ENCODE measurements at regions not wholly inside any gene's neighbourhood (a gene's known extent, or its start where the extent isn't known, plus 50 kb on each side); places are given as distances from the start of the nearest gene placed in this dataset.

DNA sequence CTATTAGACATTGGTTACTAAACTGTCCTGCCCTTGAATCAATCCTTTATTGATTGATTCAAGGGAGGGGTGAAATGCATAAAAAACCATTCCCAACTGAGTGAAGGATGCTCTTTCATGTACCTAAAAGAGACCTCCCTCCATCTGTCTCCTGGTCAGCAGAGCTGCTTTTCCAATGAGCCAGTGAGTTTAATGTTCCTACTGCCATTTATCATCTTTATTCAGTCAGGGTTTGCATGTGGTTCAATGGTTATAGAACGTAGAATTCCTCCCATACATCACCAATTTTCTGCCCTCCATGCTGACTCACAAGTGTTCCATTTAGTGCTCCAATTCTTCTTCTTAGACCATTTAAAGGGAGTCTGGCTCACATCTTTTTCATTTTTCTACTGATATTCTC is 199.1 kb upstream of the PCSK5 start:
- no peak for DNase-seq
- Histone ChIP-seq H3K4me3 (no peak overlapping the region), H3K27me3 (no peaks in the 10 kb centered on the region), H3K36me3 (ENCODE audit: low read depth, missing control alignments) (no peaks in the 10 kb centered on the region), H3K4me1 (peaks cover 5% of the 10 kb centered on the region), H3K9me3 (no peaks in the 10 kb centered on the region), H3K27ac (no peak overlapping the region)
- intact Hi-C loops (cut with DNase I; ENCODE audit: low total_unique reads) = no loop called here
- TF ChIP-seq POLR2A (IDR thresholded peaks at IDR 0.05) (no peak), CTCF (IDR thresholded peaks at IDR 0.05) (no peak)
- 89 to 97% methylated on average over 1 of the region's 1 CpG for WGBS, 2 donors

- no peaks in the 10 kb centered on the region for H3K36me3 ChIP-seq (ENCODE audit: low read depth, missing control alignments)
- 87 to 91% methylated on average over 3 of the region's 3 CpGs for WGBS, 2 donors
- no peaks in the 10 kb centered on the region for H3K9me3 ChIP-seq
- TF ChIP-seq POLR2A (IDR thresholded peaks at IDR 0.05) = no peak
- TF ChIP-seq CTCF (IDR thresholded peaks at IDR 0.05) = no peak
- no peak for DNase-seq
- intact Hi-C loops (cut with DNase I; ENCODE audit: low total_unique reads) = no loop called here
- H3K27me3 ChIP-seq = no peaks in the 10 kb centered on the region
- H3K4me1 ChIP-seq = peaks cover 5% of the 10 kb centered on the region
- H3K27ac ChIP-seq = no peak overlapping the region
- no peak overlapping the region for H3K4me3 ChIP-seq
Measured at GRCh38 chr9:75692309-75692708, 198.2 kb upstream of the PCSK5 start.

- DNase-seq = no peak
- H3K36me3 ChIP-seq (ENCODE audit: low read depth, missing control alignments) = no peaks in the 10 kb centered on the region
- no peak overlapping the region for H3K27ac ChIP-seq
- no peak overlapping the region for H3K4me3 ChIP-seq
- 2 to 85% methylated on average over 1 of the region's 1 CpG for WGBS, 2 donors
- intact Hi-C loops (cut with DNase I; ENCODE audit: low total_unique reads) = no loop called here
- H3K27me3 ChIP-seq = no peaks in the 10 kb centered on the region
- TF ChIP-seq CTCF (IDR thresholded peaks at IDR 0.05) (no peak), POLR2A (IDR thresholded peaks at IDR 0.05) (no peak)
- H3K9me3 ChIP-seq = no peaks in the 10 kb centered on the region
- no peaks in the 10 kb centered on the region for H3K4me1 ChIP-seq
Measured at GRCh38 chr9:75695921-75696320, 194.6 kb upstream of the PCSK5 start.

DNA sequence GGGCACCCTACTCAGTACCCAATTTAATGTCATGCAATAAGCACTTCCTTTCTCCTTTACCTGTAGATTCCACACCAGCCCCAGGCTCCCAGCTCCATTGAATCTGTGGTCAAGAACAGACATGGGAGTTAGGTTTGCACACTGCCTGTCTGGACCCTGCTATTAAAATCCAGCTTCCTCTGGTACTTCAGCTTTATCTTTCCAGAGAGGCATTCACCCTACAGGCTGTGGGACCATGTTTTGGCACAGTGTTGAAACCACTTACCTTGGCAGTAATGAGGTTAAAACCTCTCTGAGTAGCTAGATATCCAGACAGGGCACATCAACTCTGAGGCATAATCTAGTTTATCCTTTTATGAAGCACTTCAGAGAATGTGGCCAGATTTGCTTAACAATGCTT is 191.5 kb upstream of the PCSK5 start:
- TF ChIP-seq CTCF (IDR thresholded peaks at IDR 0.05) (no peak), POLR2A (IDR thresholded peaks at IDR 0.05) (no peak)
- H3K4me1 ChIP-seq = no peaks in the 10 kb centered on the region
- no peak for DNase-seq
- H3K36me3 ChIP-seq (ENCODE audit: low read depth, missing control alignments) = no peaks in the 10 kb centered on the region
- intact Hi-C loops (cut with DNase I; ENCODE audit: low total_unique reads) = no loop called here
- no peaks in the 10 kb centered on the region for H3K9me3 ChIP-seq
- H3K4me3 ChIP-seq = no peak overlapping the region
- no peaks in the 10 kb centered on the region for H3K27me3 ChIP-seq
- H3K27ac ChIP-seq = no peak overlapping the region

GRCh38 chr9:75699625-75700251 is 190.7 kb upstream of the PCSK5 start:
- no peak for DNase-seq
- TF ChIP-seq POLR2A (IDR thresholded peaks at IDR 0.05) (no peak), CTCF (IDR thresholded peaks at IDR 0.05) (no peak)
- WGBS, 2 donors = 100% methylated on average over 1 of the region's 1 CpG

More at GRCh38 chr9:75699625-75700251, 190.7 kb upstream of the PCSK5 start:
- Histone ChIP-seq H3K27me3 (no peaks in the 10 kb centered on the region), H3K36me3 (ENCODE audit: low read depth, missing control alignments) (no peaks in the 10 kb centered on the region), H3K27ac (no peak overlapping the region), H3K9me3 (no peaks in the 10 kb centered on the region), H3K4me3 (no peak overlapping the region), H3K4me1 (no peaks in the 10 kb centered on the region)
- intact Hi-C loops (cut with DNase I; ENCODE audit: low total_unique reads) = no loop called here

All from testis (tissue), 2 donors.